ENCODE measurements at regions not wholly inside any gene's neighbourhood (a gene's known extent, or its start where the extent isn't known, plus 50 kb on each side); places are given as distances from the start of the nearest gene placed in this dataset.
"Not testable (repeated sequence)": the region's sequence is repeated elsewhere in the genome, so short reads cannot be mapped to it uniquely, and the experiment has no call there.

DNA sequence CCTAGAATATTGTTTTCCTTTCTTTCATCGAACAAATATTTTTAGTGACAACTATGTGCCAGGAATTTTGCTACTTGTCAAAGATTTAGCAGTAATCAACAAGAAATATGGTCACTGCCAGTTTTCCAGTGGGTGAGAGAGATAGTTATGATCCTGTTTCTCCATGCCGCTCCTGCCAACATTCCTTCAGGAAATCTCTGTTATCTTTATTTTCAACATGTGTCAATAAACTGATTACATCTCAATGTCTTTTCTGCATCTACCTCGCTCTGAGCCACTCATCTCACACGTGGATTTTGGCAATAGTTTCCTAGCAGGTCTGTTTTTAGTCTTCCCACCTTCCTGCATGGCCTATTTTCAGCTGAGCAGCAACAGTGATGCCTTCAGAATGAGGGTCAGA lies 650.0 kb upstream of the STXBP6 start:
- intact Hi-C loops (cut with DNase I): no loop called here
- DNase-seq (ENCODE audit: low spot score): no peak

DNA sequence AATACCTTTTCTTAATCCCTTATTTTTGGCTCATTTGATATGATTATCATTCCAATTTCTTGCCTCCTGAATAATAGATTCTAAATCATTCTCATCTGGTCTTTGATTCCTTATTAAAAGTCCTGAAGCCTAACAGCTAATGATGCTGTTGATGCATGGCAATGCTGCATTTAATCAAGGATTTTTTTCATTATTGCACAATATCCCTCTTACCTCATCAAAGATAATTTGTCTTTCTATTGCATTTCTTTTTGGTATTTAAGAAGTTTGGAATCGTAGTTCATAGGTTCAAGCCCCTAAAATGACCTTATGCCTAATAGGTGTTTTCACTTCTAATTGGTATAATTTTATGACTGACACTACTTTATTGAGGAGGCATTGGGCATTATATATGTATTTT lies 648.2 kb upstream of the STXBP6 start:
- no peak for DNase-seq (ENCODE audit: low spot score)
- intact Hi-C loops (cut with DNase I): no loop called here

DNA sequence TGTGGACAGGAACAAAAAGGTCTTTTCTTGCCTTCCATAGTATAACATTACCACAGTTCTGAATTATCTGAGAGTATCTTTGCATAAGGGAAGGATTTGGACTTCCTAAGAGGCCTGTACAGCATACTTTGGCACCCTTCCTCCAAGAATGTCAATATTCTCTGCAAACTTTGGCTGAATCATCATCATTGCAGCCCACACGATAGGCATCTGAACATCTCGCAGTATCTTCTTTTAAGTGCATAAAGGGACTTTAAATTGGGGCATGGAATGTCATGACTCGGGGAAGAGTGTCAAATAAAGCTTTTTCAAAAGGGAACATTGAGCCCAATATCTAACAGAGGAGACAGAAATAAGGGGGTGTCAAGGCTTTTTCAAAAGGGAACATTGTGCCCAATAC lies 646.2 kb upstream of the STXBP6 start:
- intact Hi-C loops (cut with DNase I): no loop called here

DNA sequence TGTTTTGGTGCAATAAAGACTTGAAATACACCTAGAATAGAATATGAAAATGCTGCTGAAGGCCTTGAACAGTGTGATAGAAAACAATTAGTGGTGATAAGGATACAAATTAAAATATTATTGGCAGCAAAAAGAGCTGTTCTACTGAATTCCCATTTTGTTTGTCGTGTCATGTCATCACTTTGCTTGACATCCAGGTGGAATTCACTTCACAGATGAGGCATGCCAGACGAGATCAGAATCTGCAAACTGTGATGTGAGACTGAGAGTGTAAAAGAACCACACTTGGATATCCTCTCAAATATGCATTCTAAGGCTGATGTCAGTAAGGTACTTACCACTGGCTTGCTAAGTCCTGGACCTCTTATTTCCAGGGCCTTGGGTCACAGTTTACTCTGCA lies 635.1 kb upstream of the STXBP6 start:
- intact Hi-C loops (cut with DNase I): no loop called here
- no peak for DNase-seq (ENCODE audit: low spot score)

More for the DNA sequence above, 646.2 kb upstream of the STXBP6 start:
- no peak for DNase-seq (ENCODE audit: low spot score)

DNA sequence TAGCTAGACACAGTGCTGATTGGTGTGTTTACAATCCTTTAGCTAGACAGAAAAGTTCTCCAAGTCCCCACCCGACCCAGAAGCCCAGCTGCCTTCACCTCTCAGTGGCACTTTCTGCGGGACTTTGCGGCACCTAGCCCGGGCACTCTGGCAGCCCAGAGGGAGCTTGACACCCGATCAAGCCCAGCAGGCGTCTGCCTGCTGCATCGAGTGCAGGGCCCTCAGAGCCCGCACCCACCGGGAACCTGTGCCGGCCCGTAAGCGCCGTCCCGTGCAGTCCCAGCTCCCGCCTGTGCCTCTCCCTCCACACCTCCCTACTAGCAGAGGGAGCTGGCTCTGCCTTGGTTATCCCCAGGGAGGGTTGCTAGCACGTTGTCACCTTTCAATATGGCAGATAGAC lies 631.0 kb upstream of the STXBP6 start:
- intact Hi-C loops (cut with DNase I): no loop called here
- no peak for DNase-seq (ENCODE audit: low spot score)

DNA sequence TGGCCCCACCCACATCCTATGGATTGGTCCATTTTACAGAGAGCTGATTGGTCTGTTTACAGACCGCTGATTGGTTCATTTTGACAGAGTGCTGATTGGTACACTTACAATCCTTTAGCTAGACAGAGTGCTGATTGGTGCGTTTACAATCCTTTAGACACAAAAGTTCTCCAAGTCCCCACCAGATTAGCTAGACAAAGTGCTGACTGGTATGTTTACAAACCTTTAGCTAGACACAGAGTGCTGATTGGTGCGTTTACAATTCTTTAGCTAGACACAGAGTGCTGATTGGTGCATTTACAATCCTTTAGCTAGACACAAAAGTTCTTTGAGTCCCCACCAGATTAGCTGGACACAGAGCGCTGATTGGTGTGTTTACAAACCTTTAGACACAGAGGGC lies 630.6 kb upstream of the STXBP6 start:
- intact Hi-C loops (cut with DNase I); DNase-seq (ENCODE audit: low spot score): not testable (repeated sequence)

DNA sequence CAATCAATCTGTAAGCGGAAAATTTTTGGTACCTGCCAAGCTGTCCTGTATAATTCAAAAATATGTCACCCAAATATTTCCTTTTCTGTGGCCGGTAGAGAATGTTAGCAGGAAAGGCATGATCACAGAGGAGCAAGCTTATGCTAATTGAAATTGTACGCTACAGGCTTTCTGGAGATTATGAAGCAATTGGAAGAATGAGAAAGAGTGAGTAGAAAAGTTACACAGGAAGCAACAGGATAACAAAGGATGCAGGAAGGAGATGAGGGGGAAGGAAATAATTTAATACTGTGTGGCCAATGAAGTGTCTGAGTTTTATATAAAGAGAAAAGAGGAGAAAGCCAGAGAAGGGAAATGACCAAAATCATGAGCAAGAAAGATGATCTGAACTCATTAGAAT lies 627.2 kb upstream of the STXBP6 start:
- intact Hi-C loops (cut with DNase I): no loop called here
- DNase-seq (ENCODE audit: low spot score): no peak

DNA sequence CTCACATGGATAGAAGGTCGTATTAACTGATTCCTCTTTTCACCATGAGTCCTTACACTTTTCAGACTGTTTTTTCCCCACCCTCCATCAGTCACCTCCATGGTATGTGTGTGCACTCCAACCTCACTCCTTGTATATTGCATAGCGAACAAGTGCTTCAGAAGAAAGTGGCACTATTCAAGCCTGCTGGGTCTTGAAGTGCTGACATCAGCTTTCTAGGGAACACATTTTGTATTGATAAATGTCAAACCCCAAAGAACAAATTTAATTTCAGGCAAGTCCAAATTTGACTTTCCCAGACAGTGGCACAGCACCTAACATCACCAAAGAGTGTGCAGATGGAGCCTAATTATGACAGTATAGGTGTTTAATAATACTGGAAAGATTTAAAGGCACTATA lies 617.4 kb upstream of the STXBP6 start:
- intact Hi-C loops (cut with DNase I): no loop called here
- DNase-seq (ENCODE audit: low spot score): no peak

DNA sequence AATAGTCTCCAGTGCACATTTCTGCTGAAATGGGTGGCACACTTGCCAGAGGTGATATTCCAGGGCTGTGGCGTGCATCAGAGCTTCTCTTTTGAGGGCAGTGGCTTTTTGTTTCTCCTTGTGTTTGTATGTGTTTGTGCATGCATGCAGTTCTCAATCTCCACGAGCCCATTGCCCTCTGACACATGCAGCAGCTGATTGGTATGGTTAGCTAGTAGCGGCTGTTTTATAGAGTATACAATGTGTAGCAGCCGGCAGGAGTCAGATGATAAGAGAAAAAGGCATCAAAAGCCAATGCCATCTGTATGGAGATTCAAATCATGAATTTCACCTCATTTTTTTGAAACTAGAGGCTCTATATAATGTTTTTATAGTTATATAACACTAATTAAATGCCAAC lies 616.9 kb upstream of the STXBP6 start:
- no peak for DNase-seq (ENCODE audit: low spot score)
- intact Hi-C loops (cut with DNase I): no loop called here

DNA sequence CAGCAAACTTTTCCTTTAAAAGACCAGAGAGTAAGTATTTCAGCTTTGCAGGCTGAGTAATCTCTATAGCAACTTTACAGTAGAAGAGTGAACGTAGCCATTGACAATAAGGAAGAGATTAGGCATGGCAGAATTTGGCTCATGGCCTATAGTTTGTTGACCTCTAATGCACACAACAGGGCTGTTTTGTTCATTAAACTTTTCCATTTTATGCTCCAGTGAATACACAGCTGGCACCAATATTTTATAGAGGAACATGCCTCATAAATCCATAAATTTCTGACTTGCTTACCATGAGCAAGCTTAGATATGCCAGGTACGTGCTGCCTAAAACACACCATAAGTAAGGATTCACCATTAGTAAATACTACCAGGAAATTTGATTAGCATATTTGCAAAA lies 609.0 kb upstream of the STXBP6 start:
- DNase-seq (ENCODE audit: low spot score): no peak
- intact Hi-C loops (cut with DNase I): no loop called here

DNA sequence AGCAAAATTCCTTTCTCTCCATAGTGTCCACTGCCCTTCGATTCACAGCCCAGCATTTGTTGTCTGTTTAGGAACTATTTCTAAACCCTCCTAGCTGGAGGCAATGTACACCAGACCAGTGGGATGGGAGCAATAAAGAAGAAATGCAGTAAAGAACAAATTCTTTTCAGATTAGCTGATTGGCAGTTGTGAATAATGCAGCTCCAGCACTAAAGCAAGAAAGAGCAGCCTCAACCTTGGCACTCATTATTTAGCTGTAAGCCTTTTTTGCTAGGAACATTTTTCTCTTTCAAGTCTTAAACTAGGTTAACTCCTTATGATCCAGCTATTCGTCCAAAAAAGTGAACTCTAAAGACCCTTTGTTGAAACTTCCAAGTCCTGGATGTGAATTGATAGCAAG lies 580.5 kb upstream of the STXBP6 start:
- intact Hi-C loops (cut with DNase I): no loop called here

DNA sequence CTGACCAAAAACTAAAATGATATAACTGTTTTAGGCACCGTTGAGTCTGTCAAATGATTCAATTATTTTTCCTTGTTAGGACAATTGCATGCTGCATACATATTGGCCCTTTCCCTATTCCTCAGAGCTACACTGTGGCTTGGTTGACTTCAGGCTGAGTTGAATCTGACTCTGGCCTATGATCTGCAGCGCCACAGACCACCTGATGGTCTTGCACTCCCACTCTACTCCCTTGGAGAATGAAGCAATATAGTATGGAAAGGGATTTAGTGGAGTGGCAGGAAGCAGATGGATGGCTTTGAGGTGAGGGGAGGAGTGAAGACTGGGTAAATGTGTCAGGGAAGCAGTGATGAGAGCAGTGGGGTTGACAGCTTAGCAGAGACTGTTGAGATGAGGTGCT lies 579.0 kb upstream of the STXBP6 start:
- DNase-seq (ENCODE audit: low spot score): no peak
- intact Hi-C loops (cut with DNase I): no loop called here

More for the DNA sequence above, 580.5 kb upstream of the STXBP6 start:
- no peak for DNase-seq (ENCODE audit: low spot score)

DNA sequence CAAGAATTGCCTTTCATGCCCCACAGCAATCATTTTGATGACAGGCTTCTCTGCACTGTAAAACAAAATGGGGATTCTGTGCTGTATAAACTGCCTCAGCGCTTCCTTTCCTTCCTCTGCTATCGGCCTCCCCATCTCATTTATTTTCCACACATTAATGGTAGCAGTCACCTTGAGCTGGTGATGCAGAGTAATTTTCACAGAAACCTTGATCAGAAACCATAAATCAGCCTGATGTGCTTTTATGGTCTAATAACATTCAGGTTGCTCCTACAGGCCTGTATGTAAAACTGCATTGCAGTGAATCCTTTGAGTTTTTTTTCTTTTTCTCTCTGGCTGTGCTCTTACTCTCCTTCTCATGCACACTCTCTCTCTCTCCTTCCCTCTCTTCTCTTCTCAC lies 578.4 kb upstream of the STXBP6 start:
- DNase-seq (ENCODE audit: low spot score): no peak

DNA sequence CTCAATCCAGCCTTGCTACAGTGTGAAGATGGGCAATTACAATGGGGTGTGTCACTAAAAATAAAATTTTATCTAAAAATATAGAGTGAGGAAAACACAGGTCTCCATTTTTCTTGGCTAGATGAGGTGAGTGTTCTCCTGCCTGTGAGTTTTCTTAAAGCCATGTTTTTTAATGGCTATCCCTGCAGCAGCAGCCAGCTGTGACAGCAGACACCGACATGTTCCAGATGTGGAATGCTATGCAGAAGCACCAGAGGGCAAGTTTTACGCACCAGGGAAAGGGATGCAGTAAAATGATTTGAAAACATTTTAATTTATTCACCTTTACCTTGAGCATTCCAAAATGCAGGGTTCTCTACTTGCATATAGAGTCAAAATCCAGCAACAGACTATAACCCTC lies 577.0 kb upstream of the STXBP6 start:
- DNase-seq (ENCODE audit: low spot score): no peak
- intact Hi-C loops (cut with DNase I): no loop called here

More for the DNA sequence above, 578.4 kb upstream of the STXBP6 start:
- intact Hi-C loops (cut with DNase I): no loop called here

DNA sequence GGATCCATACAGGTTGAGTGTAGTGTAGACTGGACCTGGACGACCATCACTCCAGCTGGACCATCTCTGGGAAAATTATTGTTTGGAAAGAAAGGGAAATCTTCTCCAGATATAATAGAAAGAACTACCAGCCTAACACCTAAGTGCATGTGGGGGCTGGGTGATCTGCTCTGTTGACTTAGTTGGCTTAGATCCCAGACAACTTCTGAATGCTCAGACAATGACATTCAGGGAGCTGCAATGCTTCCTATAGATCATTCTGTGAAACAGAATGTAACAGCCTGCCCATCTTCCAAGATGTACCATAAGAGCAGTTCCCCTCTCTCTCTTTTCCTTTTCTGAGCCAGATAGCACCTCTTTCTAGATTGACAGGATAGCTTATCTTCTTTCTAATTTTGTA lies 572.8 kb upstream of the STXBP6 start:
- no peak for DNase-seq (ENCODE audit: low spot score)
- intact Hi-C loops (cut with DNase I): no loop called here

DNA sequence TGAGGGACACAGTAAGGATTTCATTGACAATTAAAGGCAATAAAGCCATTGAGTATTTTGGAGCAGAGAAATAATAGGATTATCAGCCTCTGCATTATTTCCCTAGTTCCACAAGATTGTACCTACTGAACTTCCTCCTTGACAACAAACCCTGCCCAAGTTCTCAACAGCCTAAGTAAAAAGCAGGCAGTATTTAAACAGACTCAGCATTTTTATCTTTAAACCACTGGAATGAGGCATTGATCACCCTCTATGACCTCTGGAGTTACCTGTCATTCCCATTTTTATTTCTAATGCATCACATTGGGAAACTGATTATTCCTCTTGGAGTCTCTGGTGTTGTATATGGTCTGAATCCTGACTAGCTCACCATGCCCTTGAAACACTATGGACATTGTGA lies 570.6 kb upstream of the STXBP6 start:
- no peak for DNase-seq (ENCODE audit: low spot score)
- intact Hi-C loops (cut with DNase I): no loop called here

DNA sequence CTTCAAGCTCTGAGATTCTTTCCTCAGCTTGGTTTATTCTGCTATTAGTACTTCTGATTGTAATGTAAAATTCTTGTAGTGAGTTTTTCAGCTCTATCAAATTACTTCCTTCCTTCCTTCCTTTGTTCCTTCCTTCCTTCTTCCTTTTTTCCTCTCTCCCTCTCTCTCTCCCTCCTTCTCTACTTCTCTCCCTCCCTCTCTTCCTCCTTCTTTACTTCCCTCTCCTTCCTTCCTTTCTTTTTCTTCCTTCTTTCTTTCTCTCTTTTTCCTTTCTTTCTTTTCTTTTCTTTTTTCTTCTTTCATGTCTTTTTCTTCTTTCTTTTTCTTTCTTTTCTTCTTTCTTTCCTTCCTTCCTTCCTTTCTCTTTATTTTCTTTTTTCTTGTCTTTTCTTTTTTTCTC lies 565.2 kb upstream of the STXBP6 start:
- intact Hi-C loops (cut with DNase I): no loop called here
- DNase-seq (ENCODE audit: low spot score): no peak

DNA sequence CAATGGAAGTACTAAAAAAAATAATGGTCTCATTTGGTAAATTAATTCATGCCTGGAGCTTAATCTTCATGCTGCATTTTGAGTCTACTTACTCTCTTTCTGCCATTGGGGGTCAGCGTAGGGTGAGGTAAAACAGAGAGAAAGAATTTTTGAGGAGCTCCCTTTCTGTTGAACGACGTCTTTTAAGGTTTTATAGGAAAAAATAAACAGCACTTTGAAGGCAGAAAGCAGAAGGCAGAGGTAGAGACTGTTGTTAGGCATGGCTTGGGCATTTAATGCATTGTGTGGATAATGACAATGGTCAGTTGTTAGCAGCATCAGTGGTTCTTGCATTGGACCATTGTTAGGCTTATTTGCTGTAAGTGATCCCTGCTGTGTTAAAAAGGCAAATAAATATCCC lies 557.2 kb upstream of the STXBP6 start:
- no peak for DNase-seq (ENCODE audit: low spot score)
- intact Hi-C loops (cut with DNase I): no loop called here

DNA sequence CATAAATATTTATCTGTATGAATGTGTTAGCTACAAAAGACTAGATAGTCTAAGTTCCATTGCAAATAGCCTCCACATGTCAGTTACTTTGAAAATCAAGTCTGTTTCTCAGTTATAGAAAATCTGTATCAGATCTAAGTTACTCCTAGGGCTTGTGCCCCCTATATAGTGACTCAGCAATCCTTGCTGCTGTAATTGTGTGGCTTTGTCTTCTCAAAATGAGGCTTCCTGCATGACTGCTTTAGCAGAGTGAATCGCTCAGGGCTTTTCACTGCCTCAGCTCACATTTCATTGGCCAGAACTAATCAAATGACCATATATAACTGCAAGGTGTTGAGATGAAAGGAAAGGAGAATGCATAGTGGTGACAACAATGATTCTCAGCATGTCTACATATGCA lies 552.2 kb upstream of the STXBP6 start:
- DNase-seq (ENCODE audit: low spot score): no peak
- intact Hi-C loops (cut with DNase I): loop anchor here in 1 of 2 donors (5.0 kb wide), 1 partner anchor 295 kb away; no protein-coding TSS in a partner anchor

DNA sequence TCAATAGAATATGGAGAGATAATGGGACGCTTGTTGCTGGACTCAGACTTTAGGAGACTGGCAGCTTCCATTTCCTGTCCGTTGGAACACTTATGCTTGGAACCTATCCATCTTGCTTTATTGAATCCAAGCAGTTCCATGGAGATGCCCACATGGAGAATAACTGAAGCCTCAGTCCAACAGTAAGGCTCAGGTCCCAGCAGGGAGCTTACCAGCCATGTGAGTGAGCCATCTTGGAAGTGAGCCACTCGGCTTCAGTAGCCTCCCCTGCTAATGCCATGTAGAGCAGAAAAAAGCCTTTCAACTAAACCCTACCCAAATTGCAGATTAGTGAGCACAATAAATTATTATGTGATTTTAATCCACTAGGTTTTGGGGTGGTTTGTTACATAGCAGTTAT lies 538.8 kb upstream of the STXBP6 start:
- intact Hi-C loops (cut with DNase I): no loop called here
- no peak for DNase-seq (ENCODE audit: low spot score)

DNA sequence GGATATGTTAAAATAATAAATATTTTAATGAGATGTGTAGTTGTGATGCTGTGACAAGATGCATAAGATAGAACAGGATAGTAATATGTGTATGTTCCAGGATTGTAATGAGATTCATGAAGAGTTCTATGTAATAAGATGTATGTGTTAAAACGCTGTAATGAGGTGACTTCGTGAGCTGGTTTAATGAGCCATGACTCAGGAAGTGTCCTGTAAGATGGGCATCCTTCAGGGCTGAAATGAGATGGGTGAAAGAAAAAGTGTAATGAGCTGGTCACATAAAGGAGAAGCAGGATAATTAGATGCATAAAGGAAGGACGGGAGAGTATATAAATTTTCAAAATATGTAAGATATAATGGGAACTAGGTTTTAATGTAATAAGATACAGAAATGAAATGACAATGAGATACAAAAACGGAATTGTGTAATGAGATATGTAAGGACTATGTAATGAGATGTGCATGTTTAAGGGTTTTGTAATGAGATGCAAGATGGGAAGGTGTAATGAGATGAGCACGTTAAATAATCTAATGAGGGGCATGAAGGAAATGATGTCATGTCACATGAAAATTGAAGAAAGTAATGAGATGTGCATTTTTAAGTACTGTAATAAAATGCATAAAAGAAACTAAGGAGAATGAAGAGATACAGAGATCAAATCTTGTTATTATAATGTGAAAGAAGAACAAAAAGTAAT lies 524.8 kb upstream of the STXBP6 start:
- intact Hi-C loops (cut with DNase I): no loop called here
- no peak for DNase-seq (ENCODE audit: low spot score)

DNA sequence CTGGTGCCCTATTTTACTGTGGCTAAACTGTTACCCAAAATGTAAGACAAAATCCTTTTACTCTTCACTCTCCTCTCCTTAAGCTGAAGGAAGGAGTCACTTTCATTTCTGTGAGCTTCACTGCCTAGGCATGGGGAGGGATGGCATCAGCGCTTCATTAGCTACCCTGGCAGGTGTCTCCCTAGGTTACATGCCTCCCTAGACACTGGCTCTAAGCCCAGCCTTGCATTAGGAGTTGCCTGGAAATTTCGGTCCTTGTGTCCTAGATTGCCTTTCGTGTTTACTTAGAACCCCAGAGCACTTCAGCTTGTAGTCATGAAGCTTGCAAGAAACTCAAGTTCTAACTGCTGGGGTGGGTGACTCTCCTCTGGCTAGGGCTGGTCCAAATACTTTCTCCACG lies 520.5 kb upstream of the STXBP6 start:
- DNase-seq (ENCODE audit: low spot score): no peak
- intact Hi-C loops (cut with DNase I): no loop called here

Measured in posterior vena cava (tissue), 2 donors.